ENCODE measurements at regions not wholly inside any gene's neighbourhood (a gene's known extent, or its start where the extent isn't known, plus 50 kb on each side); places are given as distances from the start of the nearest gene placed in this dataset.
"Not testable (repeated sequence)": the region's sequence is repeated elsewhere in the genome, so short reads cannot be mapped to it uniquely, and the experiment has no call there.

- Mint-ChIP-seq H3K27me3 (peaks cover 5% of the 10 kb centered on the region), H3K36me3 (no peaks in the 10 kb centered on the region), H3K9me3 (peaks cover 0 to 10% (median 3%) of the 10 kb centered on the region in 3 donors), H3K4me3 (no peak overlapping the region), H3K27ac (no peak overlapping the region), H3K4me1 (no peaks in the 10 kb centered on the region)
These were observed 148.1 kb upstream of the TENT5A start for GRCh38 chr6:81900616-81901015.

GRCh38 chr6:81897793-81898192 is 145.3 kb upstream of the TENT5A start:
- Mint-ChIP-seq H3K27me3 (peaks cover 8% of the 10 kb centered on the region), H3K9me3 (peaks cover 0 to 4% (median 0%) of the 10 kb centered on the region in 3 donors), H3K27ac (no peak overlapping the region), H3K4me1 (no peaks in the 10 kb centered on the region), H3K36me3 (no peaks in the 10 kb centered on the region), H3K4me3 (no peak overlapping the region)

- Mint-ChIP-seq H3K27ac (no peak overlapping the region), H3K4me1 (no peaks in the 10 kb centered on the region), H3K27me3 (peaks cover 8% of the 10 kb centered on the region), H3K4me3 (no peak overlapping the region), H3K36me3 (no peaks in the 10 kb centered on the region), H3K9me3 (peaks cover 0 to 1% (median 0%) of the 10 kb centered on the region in 3 donors)
These were observed 144.3 kb upstream of the TENT5A start for GRCh38 chr6:81896525-81897503.

- Mint-ChIP-seq H3K27me3 (peaks cover 8% of the 10 kb centered on the region), H3K4me1 (no peaks in the 10 kb centered on the region), H3K27ac (no peak overlapping the region), H3K4me3 (no peak overlapping the region), H3K36me3 (no peaks in the 10 kb centered on the region), H3K9me3 (peaks cover 0 to 1% (median 0%) of the 10 kb centered on the region in 3 donors)
These were observed 143.2 kb upstream of the TENT5A start for GRCh38 chr6:81895511-81896185.

- Mint-ChIP-seq H3K4me1 (no peaks in the 10 kb centered on the region), H3K9me3 (peaks cover 0 to 1% (median 0%) of the 10 kb centered on the region in 3 donors), H3K4me3 (no peak overlapping the region), H3K36me3 (no peaks in the 10 kb centered on the region), H3K27ac (no peak overlapping the region), H3K27me3 (peaks cover 8% of the 10 kb centered on the region)
These were observed 142.3 kb upstream of the TENT5A start for GRCh38 chr6:81894788-81895271.

GRCh38 chr6:81894306-81894705 is 141.8 kb upstream of the TENT5A start:
- Mint-ChIP-seq H3K27ac (no peak overlapping the region), H3K36me3 (no peaks in the 10 kb centered on the region), H3K4me1 (no peaks in the 10 kb centered on the region), H3K9me3 (peaks cover 0 to 1% (median 0%) of the 10 kb centered on the region in 3 donors), H3K4me3 (no peak overlapping the region), H3K27me3 (peaks cover 8% of the 10 kb centered on the region)

- Mint-ChIP-seq H3K27ac (no peak overlapping the region), H3K36me3 (no peaks in the 10 kb centered on the region), H3K9me3 (peaks cover 0 to 1% (median 0%) of the 10 kb centered on the region in 3 donors), H3K4me1 (no peaks in the 10 kb centered on the region), H3K27me3 (peaks cover 8% of the 10 kb centered on the region), H3K4me3 (no peak overlapping the region)
These were observed 140.4 kb upstream of the TENT5A start for GRCh38 chr6:81892891-81893290.

- Mint-ChIP-seq H3K9me3 (peaks cover 0 to 1% (median 0%) of the 10 kb centered on the region in 3 donors), H3K36me3 (no peaks in the 10 kb centered on the region)
These were observed 139.4 kb upstream of the TENT5A start for GRCh38 chr6:81891874-81892273.

GRCh38 chr6:81890846-81891245 is 138.4 kb upstream of the TENT5A start:
- H3K9me3 Mint-ChIP-seq = peaks cover 0 to 1% (median 0%) of the 10 kb centered on the region in 3 donors
- peaks cover 3% of the 10 kb centered on the region for H3K27me3 Mint-ChIP-seq
- no peaks in the 10 kb centered on the region for H3K36me3 Mint-ChIP-seq
- no peak overlapping the region for H3K4me3 Mint-ChIP-seq
- H3K4me1 Mint-ChIP-seq = no peaks in the 10 kb centered on the region
- H3K27ac Mint-ChIP-seq = no peak overlapping the region

More at GRCh38 chr6:81891874-81892273, 139.4 kb upstream of the TENT5A start:
- H3K27ac Mint-ChIP-seq = no peak overlapping the region
- H3K4me3 Mint-ChIP-seq = no peak overlapping the region
- peaks cover 5% of the 10 kb centered on the region for H3K27me3 Mint-ChIP-seq
- no peaks in the 10 kb centered on the region for H3K4me1 Mint-ChIP-seq

- H3K27ac Mint-ChIP-seq = no peak overlapping the region
- peaks cover 0 to 1% (median 0%) of the 10 kb centered on the region in 3 donors for H3K9me3 Mint-ChIP-seq
- H3K36me3 Mint-ChIP-seq = no peaks in the 10 kb centered on the region
- H3K4me3 Mint-ChIP-seq = no peak overlapping the region
- peaks cover 3% of the 10 kb centered on the region for H3K27me3 Mint-ChIP-seq
- no peaks in the 10 kb centered on the region for H3K4me1 Mint-ChIP-seq
These were observed 137.0 kb upstream of the TENT5A start for GRCh38 chr6:81889377-81890053.

- H3K36me3 Mint-ChIP-seq, H3K9me3 Mint-ChIP-seq: not testable (repeated sequence)
These were observed 134.4 kb upstream of the TENT5A start for GRCh38 chr6:81886909-81887308.

GRCh38 chr6:81886157-81886556 is 133.7 kb upstream of the TENT5A start:
- H3K36me3 Mint-ChIP-seq = no peaks in the 10 kb centered on the region
- no peak overlapping the region for H3K27ac Mint-ChIP-seq
- H3K4me3 Mint-ChIP-seq = no peak overlapping the region
- H3K4me1 Mint-ChIP-seq = no peaks in the 10 kb centered on the region
- no peaks in the 10 kb centered on the region for H3K9me3 Mint-ChIP-seq
- no peaks in the 10 kb centered on the region for H3K27me3 Mint-ChIP-seq

More at GRCh38 chr6:81886909-81887308, 134.4 kb upstream of the TENT5A start:
- not testable (repeated sequence) for H3K27me3 Mint-ChIP-seq, H3K4me1 Mint-ChIP-seq, H3K27ac Mint-ChIP-seq, H3K4me3 Mint-ChIP-seq

GRCh38 chr6:81881660-81882059 is 129.2 kb upstream of the TENT5A start:
- no peaks in the 10 kb centered on the region for H3K27me3 Mint-ChIP-seq
- no peak overlapping the region for H3K4me3 Mint-ChIP-seq
- H3K4me1 Mint-ChIP-seq = no peaks in the 10 kb centered on the region
- H3K36me3 Mint-ChIP-seq = no peaks in the 10 kb centered on the region
- H3K27ac Mint-ChIP-seq = no peak overlapping the region
- peaks cover 0 to 2% (median 0%) of the 10 kb centered on the region in 3 donors for H3K9me3 Mint-ChIP-seq

GRCh38 chr6:81878479-81878878 is 126.0 kb upstream of the TENT5A start:
- H3K4me1 Mint-ChIP-seq = no peaks in the 10 kb centered on the region
- no peaks in the 10 kb centered on the region for H3K27me3 Mint-ChIP-seq
- peaks cover 4 to 8% (median 7%) of the 10 kb centered on the region in 3 donors for H3K9me3 Mint-ChIP-seq
- no peak overlapping the region for H3K27ac Mint-ChIP-seq
- no peak overlapping the region for H3K4me3 Mint-ChIP-seq
- H3K36me3 Mint-ChIP-seq = no peaks in the 10 kb centered on the region

- H3K9me3 Mint-ChIP-seq = peaks cover 7 to 14% (median 11%) of the 10 kb centered on the region in 3 donors
- no peaks in the 10 kb centered on the region for H3K36me3 Mint-ChIP-seq
- H3K27me3 Mint-ChIP-seq = no peaks in the 10 kb centered on the region
- no peak overlapping the region for H3K4me3 Mint-ChIP-seq
- no peak overlapping the region for H3K27ac Mint-ChIP-seq
- no peaks in the 10 kb centered on the region for H3K4me1 Mint-ChIP-seq
These were observed 124.5 kb upstream of the TENT5A start for GRCh38 chr6:81876971-81877370.

Measured in IgD-negative memory B cell (primary cell).